ENCODE measurements at regions not wholly inside any gene's neighbourhood (a gene's known extent, or its start where the extent isn't known, plus 50 kb on each side); places are given as distances from the start of the nearest gene placed in this dataset.
"Not testable (repeated sequence)": the region's sequence is repeated elsewhere in the genome, so short reads cannot be mapped to it uniquely, and the experiment has no call there.

DNA sequence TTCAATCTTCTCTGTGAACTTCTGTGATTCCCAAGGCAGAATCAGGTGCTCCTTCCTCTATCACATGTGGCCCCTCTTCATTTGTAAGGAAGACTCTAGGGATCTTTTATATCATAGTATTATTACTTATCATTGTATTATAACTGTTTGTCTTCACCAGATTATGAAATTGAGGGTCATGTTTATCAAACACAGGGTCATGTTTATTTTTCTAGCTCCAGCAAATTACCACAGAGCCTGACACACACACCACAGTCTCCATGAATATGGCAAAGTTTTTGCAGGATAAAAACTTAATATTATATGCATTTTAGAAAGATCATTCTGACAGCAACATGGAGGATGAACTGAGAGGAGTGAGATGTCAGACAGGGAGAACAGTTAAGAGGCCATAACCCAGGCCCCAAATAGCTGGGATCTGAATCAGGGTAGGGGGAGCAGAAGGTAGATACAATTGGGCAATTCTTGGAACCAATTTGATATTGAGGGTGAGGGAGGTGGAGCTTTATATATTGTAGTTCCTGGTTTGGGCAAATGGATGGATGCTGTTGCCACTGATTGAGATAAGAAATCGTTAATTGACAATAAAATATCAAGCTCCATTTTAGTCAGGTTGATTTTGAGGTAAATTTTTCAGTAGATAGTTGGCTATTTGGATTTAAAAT lies 130.7 kb downstream of the DHRS2 start:
- no peaks in the 10 kb centered on the region for H3K9me3 ChIP-seq
- H3K36me3 ChIP-seq, result no peaks in the 10 kb centered on the region
- no peaks in the 10 kb centered on the region for H3K4me1 ChIP-seq
- no peak overlapping the region for H3K4me3 ChIP-seq (ENCODE audit: low read depth, low read length)
- no peaks in the 10 kb centered on the region for H3K27me3 ChIP-seq
- TF ChIP-seq, protein P1, sequence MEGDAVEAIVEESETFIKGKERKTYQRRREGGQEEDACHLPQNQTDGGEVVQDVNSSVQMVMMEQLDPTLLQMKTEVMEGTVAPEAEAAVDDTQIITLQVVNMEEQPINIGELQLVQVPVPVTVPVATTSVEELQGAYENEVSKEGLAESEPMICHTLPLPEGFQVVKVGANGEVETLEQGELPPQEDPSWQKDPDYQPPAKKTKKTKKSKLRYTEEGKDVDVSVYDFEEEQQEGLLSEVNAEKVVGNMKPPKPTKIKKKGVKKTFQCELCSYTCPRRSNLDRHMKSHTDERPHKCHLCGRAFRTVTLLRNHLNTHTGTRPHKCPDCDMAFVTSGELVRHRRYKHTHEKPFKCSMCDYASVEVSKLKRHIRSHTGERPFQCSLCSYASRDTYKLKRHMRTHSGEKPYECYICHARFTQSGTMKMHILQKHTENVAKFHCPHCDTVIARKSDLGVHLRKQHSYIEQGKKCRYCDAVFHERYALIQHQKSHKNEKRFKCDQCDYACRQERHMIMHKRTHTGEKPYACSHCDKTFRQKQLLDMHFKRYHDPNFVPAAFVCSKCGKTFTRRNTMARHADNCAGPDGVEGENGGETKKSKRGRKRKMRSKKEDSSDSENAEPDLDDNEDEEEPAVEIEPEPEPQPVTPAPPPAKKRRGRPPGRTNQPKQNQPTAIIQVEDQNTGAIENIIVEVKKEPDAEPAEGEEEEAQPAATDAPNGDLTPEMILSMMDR (IDR thresholded peaks at IDR 0.05; ENCODE audit: low read depth, low read length), result no peak
- DNase-seq, result no peak

DNA sequence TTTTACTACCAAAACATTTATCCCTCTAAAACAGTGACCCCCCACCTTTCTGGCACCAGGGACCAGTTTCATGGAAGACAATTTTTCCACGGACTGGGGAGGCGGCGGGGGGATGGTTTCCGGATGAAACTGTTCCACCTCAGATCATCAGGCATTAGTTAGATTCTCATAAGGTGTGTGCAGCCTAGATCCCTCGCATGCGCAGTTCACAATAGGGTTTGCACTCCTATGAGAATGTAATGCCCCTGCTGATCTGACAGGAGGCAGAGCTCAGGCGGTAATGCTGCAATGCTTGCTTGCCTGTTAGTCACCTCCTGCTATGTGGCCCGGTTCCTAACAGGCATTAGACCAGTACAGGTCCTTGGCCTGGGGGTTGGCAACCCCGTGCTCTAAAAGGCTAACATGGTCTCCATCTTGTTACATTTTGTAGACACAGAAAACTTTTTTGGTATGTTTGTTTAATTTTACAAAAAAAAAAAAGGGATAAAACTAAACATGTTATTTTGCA lies 133.1 kb downstream of the DHRS2 start:
- H3K36me3 ChIP-seq; H3K4me1 ChIP-seq; H3K9me3 ChIP-seq; H3K27me3 ChIP-seq; DNase-seq; H3K4me3 ChIP-seq (ENCODE audit: low read depth, low read length): not testable (repeated sequence)

DNA sequence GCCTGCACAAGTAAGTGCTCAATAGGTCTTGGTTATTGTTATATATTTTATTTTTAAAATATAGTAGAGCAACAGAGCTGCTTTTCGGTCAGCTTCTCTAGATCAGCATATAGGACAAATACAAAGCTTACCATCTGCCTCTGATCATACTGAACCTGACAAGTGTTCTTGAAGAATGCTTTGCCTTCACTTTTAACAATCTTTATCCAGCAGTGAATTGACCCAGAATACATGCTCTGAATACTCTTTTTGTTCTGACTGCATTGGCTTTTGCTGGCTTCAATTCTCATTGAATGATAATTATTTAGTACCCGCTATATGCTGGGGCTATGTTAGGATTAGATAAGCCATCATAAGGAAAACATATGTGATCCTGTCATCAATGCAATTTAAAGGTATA lies 137.8 kb downstream of the DHRS2 start:
- DNase-seq, result no peak
- peaks cover 6% of the 10 kb centered on the region for H3K27me3 ChIP-seq
- no peak overlapping the region for H3K4me3 ChIP-seq (ENCODE audit: low read depth, low read length)
- no peaks in the 10 kb centered on the region for H3K4me1 ChIP-seq
- no peaks in the 10 kb centered on the region for H3K9me3 ChIP-seq
- H3K36me3 ChIP-seq, result no peaks in the 10 kb centered on the region
- TF ChIP-seq, protein P1 (IDR thresholded peaks at IDR 0.05; ENCODE audit: low read depth, low read length), result no peak

DNA sequence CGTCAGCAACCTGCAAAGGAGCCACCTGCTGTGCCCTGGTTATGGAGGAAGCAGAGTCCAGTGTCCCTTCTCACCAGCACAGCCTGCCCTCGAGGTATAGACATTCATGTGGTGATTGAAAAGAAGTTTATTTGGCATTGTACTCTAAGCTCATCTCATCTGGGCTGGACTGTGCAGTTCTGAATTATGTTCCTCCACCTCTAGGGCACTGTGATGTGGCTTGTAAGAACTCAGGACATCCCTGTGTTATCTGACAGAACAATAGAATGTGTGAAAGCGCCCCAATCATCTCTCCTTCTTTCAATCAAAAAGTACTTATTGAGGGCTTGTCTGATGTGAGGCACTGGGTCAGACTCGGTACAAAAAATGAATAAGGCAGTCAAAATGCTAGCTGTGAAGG lies 140.1 kb downstream of the DHRS2 start:
- Histone ChIP-seq H3K4me1 (no peaks in the 10 kb centered on the region), H3K9me3 (no peaks in the 10 kb centered on the region), H3K36me3 (no peaks in the 10 kb centered on the region), H3K27me3 (peaks cover 6% of the 10 kb centered on the region), H3K4me3 (ENCODE audit: low read depth, low read length) (no peak overlapping the region)
- TF ChIP-seq, protein P1 (IDR thresholded peaks at IDR 0.05; ENCODE audit: low read depth, low read length), result no peak
- DNase-seq, result no peak

DNA sequence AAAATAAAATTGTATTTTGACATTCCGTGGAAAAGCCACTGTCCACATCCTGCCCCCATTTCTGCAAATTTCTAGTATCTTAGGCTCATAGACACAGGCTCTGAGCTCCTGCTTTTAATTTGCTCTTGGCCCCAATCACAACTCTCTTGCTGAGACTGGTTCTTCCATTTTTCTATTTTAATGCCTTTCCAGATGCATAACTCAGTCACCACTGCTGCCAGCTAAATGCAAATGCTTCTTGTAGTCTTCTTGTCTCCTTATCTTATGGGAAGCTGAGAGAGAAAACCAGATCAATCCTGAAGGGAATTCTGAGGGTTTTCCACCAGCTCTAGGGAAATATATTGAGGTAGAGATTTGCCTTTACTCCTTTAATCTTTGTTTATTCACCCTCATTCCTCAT lies 149.0 kb downstream of the DHRS2 start:
- no peak for DNase-seq
- no peaks in the 10 kb centered on the region for H3K36me3 ChIP-seq
- TF ChIP-seq, protein P1 (IDR thresholded peaks at IDR 0.05; ENCODE audit: low read depth, low read length), result no peak
- no peaks in the 10 kb centered on the region for H3K27me3 ChIP-seq
- H3K9me3 ChIP-seq, result no peaks in the 10 kb centered on the region
- no peak overlapping the region for H3K4me3 ChIP-seq (ENCODE audit: low read depth, low read length)
- H3K4me1 ChIP-seq, result no peaks in the 10 kb centered on the region

DNA sequence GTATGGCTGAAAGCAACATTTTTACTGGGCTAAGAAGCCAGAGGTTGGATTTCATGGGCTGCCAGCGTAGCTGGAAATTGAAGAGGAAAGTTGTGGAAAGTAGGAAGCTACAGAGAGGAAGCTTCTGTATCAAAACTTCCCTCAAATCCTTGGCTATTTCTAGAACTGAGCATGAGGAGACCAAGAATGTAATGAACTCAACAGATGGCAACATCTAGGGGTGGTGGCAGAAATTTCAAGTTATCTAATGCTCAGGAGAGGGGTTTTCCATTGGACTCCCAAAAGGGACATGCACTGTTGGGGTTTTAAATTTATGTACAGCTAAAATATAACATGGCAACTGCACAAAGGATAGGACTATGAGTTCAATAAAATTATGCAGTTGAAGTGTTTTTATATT lies 151.3 kb downstream of the DHRS2 start:
- no peak for DNase-seq
- peaks cover 6% of the 10 kb centered on the region; the same call in 1 of the 2 replicates for H3K27me3 ChIP-seq
- TF ChIP-seq, protein P1 (IDR thresholded peaks at IDR 0.05; ENCODE audit: low read depth, low read length), result no peak
- H3K36me3 ChIP-seq, result no peaks in the 10 kb centered on the region
- no peak overlapping the region for H3K4me3 ChIP-seq (ENCODE audit: low read depth, low read length)
- H3K9me3 ChIP-seq, result no peaks in the 10 kb centered on the region
- no peaks in the 10 kb centered on the region for H3K4me1 ChIP-seq
